GM18868 (cell line): ENCODE measurements at regions not wholly inside any gene's neighbourhood (a gene's known extent, or its start where the extent isn't known, plus 50 kb on each side); places are given as distances from the start of the nearest gene placed in this dataset.
"Not testable (repeated sequence)": the region's sequence is repeated elsewhere in the genome, so short reads cannot be mapped to it uniquely, and the experiment has no call there.

Experiments used
- ATAC-seq: cut with Tn5 transposase; IDR thresholded peaks from one replicate; pipeline ENCODE4 v1.9.1; 2021; ENCODE audit warnings: mild to moderate bottlenecking, moderate library complexity; ENCODE audit not compliant: unreplicated experiment

DNA sequence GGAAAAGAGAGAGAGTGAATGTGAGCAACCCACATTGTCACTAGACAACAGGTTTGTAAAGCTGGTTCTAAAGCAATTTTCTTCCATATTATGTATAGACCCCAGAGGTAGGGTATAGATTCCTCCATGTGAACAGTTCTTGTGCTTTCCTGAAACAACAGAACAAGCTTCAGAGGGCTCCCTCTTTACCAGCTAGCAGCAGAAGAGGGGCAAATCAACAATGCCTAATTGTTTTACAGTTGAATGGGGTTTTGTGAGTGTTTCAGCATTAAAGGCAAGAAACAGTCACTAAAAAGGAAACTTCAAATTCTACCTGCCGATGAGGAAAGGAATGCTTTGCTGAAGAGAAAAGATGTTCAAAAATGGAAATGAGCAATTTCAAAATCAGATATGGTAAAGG, 341.2 kb upstream of the KITLG start:
- no peak for ATAC-seq

- ATAC-seq = no peak
Observed at GRCh38 chr12:88918161-88918560, 337.9 kb upstream of the KITLG start.

GRCh38 chr12:88914967-88915366, 334.7 kb upstream of the KITLG start:
- ATAC-seq = no peak

GRCh38 chr12:88909510-88909909, 329.2 kb upstream of the KITLG start:
- ATAC-seq = no peak

GRCh38 chr12:88908345-88908744, 328.1 kb upstream of the KITLG start:
- ATAC-seq = no peak

- ATAC-seq = no peak
Observed at GRCh38 chr12:88904705-88905104, 324.4 kb upstream of the KITLG start.

DNA sequence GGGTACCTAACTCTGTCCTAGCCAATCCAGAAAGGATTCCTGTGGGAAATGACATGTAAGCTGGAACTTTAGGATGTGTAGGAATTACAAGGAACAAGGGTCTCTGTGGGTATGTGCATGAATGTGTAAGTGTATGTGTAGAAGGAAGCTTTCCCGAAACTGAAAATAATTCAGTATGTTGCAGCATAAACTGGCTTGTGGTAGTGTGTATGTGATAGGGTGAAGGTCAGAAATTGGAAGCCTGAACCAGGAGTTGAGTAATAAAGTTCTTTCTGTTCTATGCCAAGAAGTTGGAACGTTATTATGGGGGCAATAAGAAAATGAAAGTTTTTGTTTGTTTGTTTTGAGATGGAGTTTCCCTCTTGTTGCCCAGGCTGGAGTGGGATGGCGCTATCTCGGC, 323.1 kb upstream of the KITLG start:
- no peak for ATAC-seq

- no peak for ATAC-seq
Observed at GRCh38 chr12:88897723-88898122, 317.5 kb upstream of the KITLG start.

DNA sequence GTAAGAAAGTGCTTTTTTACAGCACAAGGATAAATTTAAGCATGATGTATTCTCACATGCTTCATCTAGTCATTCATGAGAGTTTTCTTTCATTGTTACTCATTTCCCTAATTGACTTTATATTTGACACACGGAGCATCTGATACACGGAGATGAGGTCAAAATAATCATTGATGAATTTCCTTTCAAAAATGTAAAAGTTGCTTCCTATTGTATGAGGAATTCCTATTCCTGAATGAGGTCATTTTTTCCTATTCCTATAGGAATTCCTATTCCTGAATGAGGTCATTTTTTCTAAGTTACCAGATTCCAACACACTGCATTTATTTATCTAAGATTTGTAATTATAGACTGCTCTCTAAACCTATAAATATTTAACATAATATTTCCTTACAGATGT, 316.7 kb upstream of the KITLG start:
- peak; percentile 45 for ATAC-seq

- no peak for ATAC-seq
Observed at GRCh38 chr12:88895634-88896033, 315.4 kb upstream of the KITLG start.

DNA sequence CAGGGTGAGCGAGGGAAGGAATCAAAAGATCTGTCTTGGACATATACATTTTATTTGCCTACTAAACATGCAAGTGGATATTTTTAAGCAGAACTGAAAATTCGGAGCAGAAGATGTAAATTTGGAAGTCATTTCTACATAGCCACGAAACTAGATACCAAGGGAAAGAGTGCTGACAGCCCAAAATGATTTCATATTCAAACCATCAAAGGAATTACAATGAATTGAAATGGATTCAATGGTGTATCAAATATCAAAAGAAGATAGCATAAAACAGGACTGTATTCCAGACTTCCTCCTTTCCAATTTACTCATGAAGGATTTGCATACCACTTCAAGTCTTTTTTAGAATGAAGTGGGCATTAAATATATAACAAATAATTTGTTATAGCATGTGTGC, 313.5 kb upstream of the KITLG start:
- no peak for ATAC-seq

GRCh38 chr12:88891434-88891833, 311.2 kb upstream of the KITLG start:
- ATAC-seq = not testable (repeated sequence)

- no peak for ATAC-seq
Observed at GRCh38 chr12:88889326-88890110, 309.2 kb upstream of the KITLG start.

- ATAC-seq = peak; percentile 95
Observed at GRCh38 chr12:88884600-88884999, 304.3 kb upstream of the KITLG start.

DNA sequence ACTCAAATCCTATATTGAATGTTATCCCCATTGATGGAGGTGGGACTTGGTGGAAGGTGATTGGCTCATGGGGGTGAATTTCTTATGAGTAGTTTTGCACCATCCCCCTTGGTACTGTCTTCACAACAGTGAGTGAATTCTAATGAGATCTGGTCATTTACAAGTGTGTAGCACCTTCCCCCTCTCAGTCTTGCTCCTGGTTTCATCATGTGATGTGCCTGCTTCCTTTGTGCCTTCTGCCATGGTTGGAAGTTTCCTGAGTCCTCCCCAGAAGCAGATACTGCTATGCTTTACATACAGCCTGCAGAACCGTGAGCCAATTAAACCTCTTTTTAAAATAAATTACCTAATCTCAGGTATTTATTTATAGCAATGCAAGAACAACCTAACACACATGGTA, 302.4 kb upstream of the KITLG start:
- no peak for ATAC-seq

DNA sequence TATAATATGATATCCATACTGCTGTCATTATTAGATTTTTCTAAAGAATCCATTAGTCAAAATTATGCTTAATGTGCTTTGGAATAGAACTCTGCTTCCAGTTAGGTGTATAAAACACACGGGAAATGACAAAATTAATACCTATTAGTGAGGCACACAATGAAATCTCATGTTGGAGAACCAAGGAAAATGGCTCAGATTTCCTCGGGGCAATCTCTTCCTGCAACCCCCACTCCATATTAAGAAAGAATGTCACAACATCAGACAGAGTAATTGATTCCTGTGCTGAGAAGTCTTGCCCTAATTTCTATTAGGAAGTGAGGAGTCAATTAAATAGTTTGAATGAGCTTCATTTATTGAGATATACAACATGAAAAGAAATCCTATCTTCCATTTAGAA, 299.8 kb upstream of the KITLG start:
- ATAC-seq = no peak

DNA sequence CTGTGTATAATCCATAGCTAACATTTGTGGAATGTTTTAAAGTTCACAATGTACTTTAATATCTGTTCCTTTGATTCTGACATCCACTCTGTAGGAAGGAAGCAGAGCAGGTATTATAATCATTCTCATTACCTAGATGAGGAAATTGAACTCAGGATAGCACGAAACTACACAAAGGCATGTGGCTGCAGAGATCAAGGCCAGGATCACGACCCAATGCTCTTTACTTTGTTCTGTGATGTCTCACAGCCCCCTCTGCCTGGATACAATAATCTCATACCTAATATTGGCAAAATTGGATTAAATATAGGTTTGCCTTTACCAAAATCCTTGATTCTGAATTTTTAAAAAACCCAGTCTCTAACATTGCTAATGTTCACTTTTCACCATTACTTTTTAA, 298.0 kb upstream of the KITLG start:
- no peak for ATAC-seq

DNA sequence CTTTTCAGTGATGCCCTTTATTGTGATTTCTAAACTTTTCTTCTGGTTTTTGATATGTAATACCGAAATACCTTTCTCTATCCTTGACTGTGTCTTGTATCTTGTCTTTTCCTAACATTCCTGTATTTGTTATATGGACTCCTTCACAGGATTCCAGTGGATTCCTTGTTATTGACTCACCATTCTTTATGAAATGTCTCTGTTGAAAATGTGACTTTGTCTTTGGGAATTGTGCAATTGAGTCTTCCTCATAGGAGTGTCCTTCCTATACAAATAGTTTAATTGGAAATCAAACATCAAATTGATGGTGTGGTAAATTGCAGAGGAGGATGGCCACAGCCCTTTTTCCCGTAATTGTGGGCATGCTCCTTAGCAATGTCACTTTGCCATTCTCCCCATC, 296.6 kb upstream of the KITLG start:
- no peak for ATAC-seq

DNA sequence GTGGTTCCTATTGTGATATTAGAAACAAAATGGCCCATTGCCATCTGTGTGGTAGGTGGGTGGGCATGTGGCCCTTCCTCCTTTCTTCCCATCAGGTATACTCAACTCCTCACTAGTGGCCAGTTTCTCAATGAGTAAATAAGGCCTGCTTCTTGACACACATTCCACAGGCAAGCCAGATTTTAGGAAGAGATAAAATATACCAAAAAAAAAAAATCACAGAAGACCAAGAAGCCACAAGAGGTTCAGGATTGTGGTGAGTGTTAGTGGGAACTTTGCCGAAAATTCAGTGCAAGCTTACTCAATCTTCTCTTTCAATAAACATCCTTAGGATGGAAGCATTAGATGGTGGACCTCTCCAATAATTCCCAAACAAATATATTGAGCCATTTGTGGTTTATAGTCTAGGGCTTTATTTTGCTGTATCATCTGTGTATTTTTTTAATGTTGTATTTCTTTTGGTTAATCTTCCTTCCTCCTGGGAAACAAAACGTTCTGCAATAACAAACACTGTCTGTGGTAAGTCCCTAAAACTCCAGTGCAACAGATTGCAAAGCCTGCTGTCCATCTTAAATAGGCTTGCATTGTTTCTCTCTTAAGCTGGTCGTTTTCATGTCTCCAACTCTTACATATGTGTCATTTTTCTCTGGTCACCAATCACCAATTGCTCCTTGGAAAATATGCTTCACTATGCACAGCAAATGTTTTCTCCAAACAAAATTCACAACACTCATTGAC, 289.9 kb upstream of the KITLG start:
- peak; percentile 46 for ATAC-seq

GRCh38 chr12:88868050-88868449, 287.8 kb upstream of the KITLG start:
- ATAC-seq = no peak

GRCh38 chr12:88867510-88867909, 287.2 kb upstream of the KITLG start:
- ATAC-seq = no peak

GRCh38 chr12:88866881-88867280, 286.6 kb upstream of the KITLG start:
- ATAC-seq = no peak
